GM23338 (cell line): ENCODE measurements at regions not wholly inside any gene's neighbourhood (a gene's known extent, or its start where the extent isn't known, plus 50 kb on each side); places are given as distances from the start of the nearest gene placed in this dataset.

Source experiments
- CREB1 ChIP-seq: fragments of 250-450 bp; sonication (Bioruptor Pico); IDR thresholded peaks from 2 replicates; pipeline ENCODE4 v1.5.0; 2020; ENCODE audit warnings: low read depth, mild to moderate bottlenecking, moderate library complexity
- EZH2 ChIP-seq: fragments of 200-600 bp; sonication (generic); IDR thresholded peaks from one replicate; pipeline ENCODE4 v1.8.0; 2017; ENCODE audit warnings: antibody characterized with exemption, mild to moderate bottlenecking, low read depth; ENCODE audit not compliant: unreplicated experiment
- NANOG ChIP-seq: IDR thresholded peaks from 2 replicates; pipeline ENCODE4 v1.6.1; 2016; ENCODE audit warnings: antibody characterized with exemption, borderline replicate concordance
- POLR2AphosphoS5 ChIP-seq: IDR thresholded peaks from 2 replicates; pipeline ENCODE4 v1.6.1; 2016; ENCODE audit warnings: antibody characterized with exemption, low read depth
- STAT1 ChIP-seq: IDR thresholded peaks from one replicate; pipeline ENCODE4 v1.6.1; 2016; ENCODE audit warnings: antibody characterized with exemption; ENCODE audit not compliant: unreplicated experiment
- ZNF331 ChIP-seq: fragments of 250-450 bp; sonication (Bioruptor Pico); IDR thresholded peaks from 2 replicates; pipeline ENCODE4 v1.5.0; 2020; ENCODE audit warnings: low read depth, mild to moderate bottlenecking, moderate library complexity
- TF ChIP-seq, protein P1 (sequence below): fragments of 250-450 bp; sonication (Bioruptor Pico); IDR thresholded peaks from 2 replicates; pipeline ENCODE4 v1.5.0; 2020; ENCODE audit warnings: mild to moderate bottlenecking, moderate library complexity
- TF ChIP-seq, protein P2 (sequence below): IDR thresholded peaks from 2 replicates; pipeline ENCODE4 v1.6.1; 2016; ENCODE audit warnings: antibody characterized with exemption
- TF ChIP-seq, protein P3 (sequence below): IDR thresholded peaks from one replicate; pipeline ENCODE4 v1.6.1; 2018; ENCODE audit warnings: antibody characterized with exemption; ENCODE audit not compliant: unreplicated experiment

DNA sequence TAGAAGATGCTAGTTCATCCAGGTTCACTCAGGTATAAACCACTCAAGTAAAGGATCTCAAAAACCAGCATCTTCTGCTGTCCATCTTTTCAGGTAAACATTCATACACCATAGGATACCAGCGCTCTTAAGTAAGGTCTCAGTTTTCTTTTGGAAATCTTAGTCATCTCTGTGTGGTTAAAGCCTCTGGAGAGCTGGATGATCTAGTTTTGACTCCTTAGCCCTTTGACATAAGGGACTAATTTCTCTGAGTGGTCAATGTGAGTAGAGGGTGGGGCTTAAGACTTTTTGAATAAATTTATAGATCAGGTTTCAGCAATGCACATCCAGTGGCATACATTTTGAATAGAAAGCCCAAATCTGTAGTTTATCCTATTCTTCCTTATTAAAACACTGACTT, 92.3 kb downstream of the CTH start (continued):
- TF ChIP-seq, protein P1, sequence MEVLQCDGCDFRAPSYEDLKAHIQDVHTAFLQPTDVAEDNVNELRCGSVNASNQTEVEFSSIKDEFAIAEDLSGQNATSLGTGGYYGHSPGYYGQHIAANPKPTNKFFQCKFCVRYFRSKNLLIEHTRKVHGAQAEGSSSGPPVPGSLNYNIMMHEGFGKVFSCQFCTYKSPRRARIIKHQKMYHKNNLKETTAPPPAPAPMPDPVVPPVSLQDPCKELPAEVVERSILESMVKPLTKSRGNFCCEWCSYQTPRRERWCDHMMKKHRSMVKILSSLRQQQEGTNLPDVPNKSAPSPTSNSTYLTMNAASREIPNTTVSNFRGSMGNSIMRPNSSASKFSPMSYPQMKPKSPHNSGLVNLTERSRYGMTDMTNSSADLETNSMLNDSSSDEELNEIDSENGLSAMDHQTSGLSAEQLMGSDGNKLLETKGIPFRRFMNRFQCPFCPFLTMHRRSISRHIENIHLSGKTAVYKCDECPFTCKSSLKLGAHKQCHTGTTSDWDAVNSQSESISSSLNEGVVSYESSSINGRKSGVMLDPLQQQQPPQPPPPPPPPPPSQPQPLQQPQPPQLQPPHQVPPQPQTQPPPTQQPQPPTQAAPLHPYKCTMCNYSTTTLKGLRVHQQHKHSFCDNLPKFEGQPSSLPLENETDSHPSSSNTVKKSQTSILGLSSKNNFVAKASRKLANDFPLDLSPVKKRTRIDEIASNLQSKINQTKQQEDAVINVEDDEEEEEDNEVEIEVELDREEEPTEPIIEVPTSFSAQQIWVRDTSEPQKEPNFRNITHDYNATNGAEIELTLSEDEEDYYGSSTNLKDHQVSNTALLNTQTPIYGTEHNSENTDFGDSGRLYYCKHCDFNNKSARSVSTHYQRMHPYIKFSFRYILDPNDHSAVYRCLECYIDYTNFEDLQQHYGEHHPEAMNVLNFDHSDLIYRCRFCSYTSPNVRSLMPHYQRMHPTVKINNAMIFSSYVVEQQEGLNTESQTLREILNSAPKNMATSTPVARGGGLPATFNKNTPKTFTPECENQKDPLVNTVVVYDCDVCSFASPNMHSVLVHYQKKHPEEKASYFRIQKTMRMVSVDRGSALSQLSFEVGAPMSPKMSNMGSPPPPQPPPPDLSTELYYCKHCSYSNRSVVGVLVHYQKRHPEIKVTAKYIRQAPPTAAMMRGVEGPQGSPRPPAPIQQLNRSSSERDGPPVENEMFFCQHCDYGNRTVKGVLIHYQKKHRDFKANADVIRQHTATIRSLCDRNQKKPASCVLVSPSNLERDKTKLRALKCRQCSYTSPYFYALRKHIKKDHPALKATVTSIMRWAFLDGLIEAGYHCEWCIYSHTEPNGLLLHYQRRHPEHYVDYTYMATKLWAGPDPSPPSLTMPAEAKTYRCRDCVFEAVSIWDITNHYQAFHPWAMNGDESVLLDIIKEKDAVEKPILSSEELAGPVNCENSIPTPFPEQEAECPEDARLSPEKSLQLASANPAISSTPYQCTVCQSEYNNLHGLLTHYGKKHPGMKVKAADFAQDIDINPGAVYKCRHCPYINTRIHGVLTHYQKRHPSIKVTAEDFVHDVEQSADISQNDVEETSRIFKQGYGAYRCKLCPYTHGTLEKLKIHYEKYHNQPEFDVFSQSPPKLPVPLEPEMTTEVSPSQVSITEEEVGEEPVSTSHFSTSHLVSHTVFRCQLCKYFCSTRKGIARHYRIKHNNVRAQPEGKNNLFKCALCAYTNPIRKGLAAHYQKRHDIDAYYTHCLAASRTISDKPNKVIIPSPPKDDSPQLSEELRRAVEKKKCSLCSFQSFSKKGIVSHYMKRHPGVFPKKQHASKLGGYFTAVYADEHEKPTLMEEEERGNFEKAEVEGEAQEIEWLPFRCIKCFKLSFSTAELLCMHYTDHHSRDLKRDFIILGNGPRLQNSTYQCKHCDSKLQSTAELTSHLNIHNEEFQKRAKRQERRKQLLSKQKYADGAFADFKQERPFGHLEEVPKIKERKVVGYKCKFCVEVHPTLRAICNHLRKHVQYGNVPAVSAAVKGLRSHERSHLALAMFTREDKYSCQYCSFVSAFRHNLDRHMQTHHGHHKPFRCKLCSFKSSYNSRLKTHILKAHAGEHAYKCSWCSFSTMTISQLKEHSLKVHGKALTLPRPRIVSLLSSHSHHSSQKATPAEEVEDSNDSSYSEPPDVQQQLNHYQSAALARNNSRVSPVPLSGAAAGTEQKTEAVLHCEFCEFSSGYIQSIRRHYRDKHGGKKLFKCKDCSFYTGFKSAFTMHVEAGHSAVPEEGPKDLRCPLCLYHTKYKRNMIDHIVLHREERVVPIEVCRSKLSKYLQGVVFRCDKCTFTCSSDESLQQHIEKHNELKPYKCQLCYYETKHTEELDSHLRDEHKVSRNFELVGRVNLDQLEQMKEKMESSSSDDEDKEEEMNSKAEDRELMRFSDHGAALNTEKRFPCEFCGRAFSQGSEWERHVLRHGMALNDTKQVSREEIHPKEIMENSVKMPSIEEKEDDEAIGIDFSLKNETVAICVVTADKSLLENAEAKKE (CRISPR knock-in tag) = no peak
- TF ChIP-seq, protein P2, sequence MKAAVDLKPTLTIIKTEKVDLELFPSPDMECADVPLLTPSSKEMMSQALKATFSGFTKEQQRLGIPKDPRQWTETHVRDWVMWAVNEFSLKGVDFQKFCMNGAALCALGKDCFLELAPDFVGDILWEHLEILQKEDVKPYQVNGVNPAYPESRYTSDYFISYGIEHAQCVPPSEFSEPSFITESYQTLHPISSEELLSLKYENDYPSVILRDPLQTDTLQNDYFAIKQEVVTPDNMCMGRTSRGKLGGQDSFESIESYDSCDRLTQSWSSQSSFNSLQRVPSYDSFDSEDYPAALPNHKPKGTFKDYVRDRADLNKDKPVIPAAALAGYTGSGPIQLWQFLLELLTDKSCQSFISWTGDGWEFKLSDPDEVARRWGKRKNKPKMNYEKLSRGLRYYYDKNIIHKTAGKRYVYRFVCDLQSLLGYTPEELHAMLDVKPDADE = no peak
- TF ChIP-seq CREB1 (CRISPR knock-in tag) (no peak), POLR2AphosphoS5 (no peak), STAT1 (no peak), ZNF331 (CRISPR knock-in tag) (no peak), EZH2 (no peak), NANOG (no peak)
- TF ChIP-seq, protein P3, sequence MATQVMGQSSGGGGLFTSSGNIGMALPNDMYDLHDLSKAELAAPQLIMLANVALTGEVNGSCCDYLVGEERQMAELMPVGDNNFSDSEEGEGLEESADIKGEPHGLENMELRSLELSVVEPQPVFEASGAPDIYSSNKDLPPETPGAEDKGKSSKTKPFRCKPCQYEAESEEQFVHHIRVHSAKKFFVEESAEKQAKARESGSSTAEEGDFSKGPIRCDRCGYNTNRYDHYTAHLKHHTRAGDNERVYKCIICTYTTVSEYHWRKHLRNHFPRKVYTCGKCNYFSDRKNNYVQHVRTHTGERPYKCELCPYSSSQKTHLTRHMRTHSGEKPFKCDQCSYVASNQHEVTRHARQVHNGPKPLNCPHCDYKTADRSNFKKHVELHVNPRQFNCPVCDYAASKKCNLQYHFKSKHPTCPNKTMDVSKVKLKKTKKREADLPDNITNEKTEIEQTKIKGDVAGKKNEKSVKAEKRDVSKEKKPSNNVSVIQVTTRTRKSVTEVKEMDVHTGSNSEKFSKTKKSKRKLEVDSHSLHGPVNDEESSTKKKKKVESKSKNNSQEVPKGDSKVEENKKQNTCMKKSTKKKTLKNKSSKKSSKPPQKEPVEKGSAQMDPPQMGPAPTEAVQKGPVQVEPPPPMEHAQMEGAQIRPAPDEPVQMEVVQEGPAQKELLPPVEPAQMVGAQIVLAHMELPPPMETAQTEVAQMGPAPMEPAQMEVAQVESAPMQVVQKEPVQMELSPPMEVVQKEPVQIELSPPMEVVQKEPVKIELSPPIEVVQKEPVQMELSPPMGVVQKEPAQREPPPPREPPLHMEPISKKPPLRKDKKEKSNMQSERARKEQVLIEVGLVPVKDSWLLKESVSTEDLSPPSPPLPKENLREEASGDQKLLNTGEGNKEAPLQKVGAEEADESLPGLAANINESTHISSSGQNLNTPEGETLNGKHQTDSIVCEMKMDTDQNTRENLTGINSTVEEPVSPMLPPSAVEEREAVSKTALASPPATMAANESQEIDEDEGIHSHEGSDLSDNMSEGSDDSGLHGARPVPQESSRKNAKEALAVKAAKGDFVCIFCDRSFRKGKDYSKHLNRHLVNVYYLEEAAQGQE = no peak
